22Rv1 (cell line): ENCODE measurements at regions not wholly inside any gene's neighbourhood (a gene's known extent, or its start where the extent isn't known, plus 50 kb on each side); places are given as distances from the start of the nearest gene placed in this dataset.

Experiments used
- ZFX ChIP-seq: fragments of 450-650 bp; IDR thresholded peaks from 2 replicates; pipeline ENCODE4 v1.6.1; 2017; ENCODE audit warnings: antibody characterized with exemption, borderline replicate concordance
- TF ChIP-seq, protein P1 (sequence below): fragments of 450-650 bp; IDR thresholded peaks from 2 replicates; pipeline ENCODE4 v1.5.1; 2017; ENCODE audit warnings: mild to moderate bottlenecking

- TF ChIP-seq, protein P1, sequence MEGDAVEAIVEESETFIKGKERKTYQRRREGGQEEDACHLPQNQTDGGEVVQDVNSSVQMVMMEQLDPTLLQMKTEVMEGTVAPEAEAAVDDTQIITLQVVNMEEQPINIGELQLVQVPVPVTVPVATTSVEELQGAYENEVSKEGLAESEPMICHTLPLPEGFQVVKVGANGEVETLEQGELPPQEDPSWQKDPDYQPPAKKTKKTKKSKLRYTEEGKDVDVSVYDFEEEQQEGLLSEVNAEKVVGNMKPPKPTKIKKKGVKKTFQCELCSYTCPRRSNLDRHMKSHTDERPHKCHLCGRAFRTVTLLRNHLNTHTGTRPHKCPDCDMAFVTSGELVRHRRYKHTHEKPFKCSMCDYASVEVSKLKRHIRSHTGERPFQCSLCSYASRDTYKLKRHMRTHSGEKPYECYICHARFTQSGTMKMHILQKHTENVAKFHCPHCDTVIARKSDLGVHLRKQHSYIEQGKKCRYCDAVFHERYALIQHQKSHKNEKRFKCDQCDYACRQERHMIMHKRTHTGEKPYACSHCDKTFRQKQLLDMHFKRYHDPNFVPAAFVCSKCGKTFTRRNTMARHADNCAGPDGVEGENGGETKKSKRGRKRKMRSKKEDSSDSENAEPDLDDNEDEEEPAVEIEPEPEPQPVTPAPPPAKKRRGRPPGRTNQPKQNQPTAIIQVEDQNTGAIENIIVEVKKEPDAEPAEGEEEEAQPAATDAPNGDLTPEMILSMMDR = no peak
- no peak for TF ChIP-seq ZFX
These were observed 209.7 kb upstream of the SGO1 start for GRCh38 chr3:20395692-20396091.
